Subcutaneous abdominal adipose tissue (tissue), 5 donors: ENCODE measurements at regions not wholly inside any gene's neighbourhood (a gene's known extent, or its start where the extent isn't known, plus 50 kb on each side); places are given as distances from the start of the nearest gene placed in this dataset.

ENCODE experiments used
- H3K27ac ChIP-seq: one replicate; pipeline ENCODE4 v1.7.0; 2013; ENCODE audit warnings: low read depth, mild to moderate bottlenecking, inconsistent platforms, low read length, moderate library complexity
- H3K27me3 ChIP-seq, 5 donors: one replicate each; pipeline ENCODE4 v1.7.0; 2013; ENCODE audit warnings: low read length in 5 of 5, inconsistent platforms in 1 of 5; ENCODE audit not compliant: control insufficient read depth in 5 of 5, insufficient read depth in 4 of 5
- H3K36me3 ChIP-seq, 5 donors: one replicate each; pipeline ENCODE4 v1.7.0; 2013; ENCODE audit warnings: low read length in 5 of 5; ENCODE audit not compliant: control insufficient read depth in 5 of 5, insufficient read depth in 5 of 5
- H3K4me1 ChIP-seq, 5 donors: one replicate each; pipeline ENCODE4 v1.7.0; 2013; ENCODE audit warnings: low read length in 5 of 5, mild to moderate bottlenecking in 3 of 5, moderate library complexity in 1 of 5; ENCODE audit not compliant: control insufficient read depth in 5 of 5, insufficient read depth in 5 of 5
- H3K4me3 ChIP-seq, 5 donors: one replicate each; pipeline ENCODE4 v1.7.0; 2013; ENCODE audit warnings: low read length in 5 of 5, low read depth in 1 of 5
- H3K9ac ChIP-seq, 5 donors: one replicate each; pipeline ENCODE4 v1.7.0; 2013; ENCODE audit warnings: low read length in 5 of 5, mild to moderate bottlenecking in 4 of 5, moderate library complexity in 3 of 5
- H3K9me3 ChIP-seq, 5 donors: one replicate each; pipeline ENCODE4 v1.7.0; 2013; ENCODE audit warnings: low read length in 5 of 5; ENCODE audit not compliant: control insufficient read depth in 5 of 5
- donor health status: healthy.
- donor health status: healthy.
- donor health status: healthy.
- donor health status: healthy.
- donor health status: healthy.

DNA sequence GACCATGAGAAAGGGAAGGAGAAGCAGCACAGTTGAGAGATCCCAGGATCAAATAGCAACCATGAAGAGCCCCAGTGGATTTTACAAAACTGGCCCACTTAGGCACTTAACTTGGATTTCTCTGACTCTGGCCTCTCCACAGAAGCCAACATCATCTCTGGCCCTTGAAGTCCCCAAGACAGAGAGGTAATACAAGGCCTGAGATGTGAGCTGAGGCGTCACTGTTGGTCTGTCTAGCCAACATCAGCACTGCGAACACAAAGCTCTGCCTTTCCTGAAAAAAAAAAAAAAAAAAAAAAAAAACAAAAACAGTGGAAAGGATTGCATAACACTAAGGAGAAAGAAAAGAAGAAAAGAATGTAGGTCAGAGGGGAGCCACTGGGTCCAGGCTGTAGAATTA lies 378.3 kb downstream of the BRINP1 start:
- Histone ChIP-seq H3K27ac (no peak overlapping the region), H3K27me3 (no peaks in the 10 kb centered on the region), H3K36me3 (no peaks in the 10 kb centered on the region), H3K9ac (no peak overlapping the region), H3K9me3 (no peaks in the 10 kb centered on the region), H3K4me3 (no peak overlapping the region), H3K4me1 (peaks cover 0 to 8% (median 0%) of the 10 kb centered on the region in 5 donors)

DNA sequence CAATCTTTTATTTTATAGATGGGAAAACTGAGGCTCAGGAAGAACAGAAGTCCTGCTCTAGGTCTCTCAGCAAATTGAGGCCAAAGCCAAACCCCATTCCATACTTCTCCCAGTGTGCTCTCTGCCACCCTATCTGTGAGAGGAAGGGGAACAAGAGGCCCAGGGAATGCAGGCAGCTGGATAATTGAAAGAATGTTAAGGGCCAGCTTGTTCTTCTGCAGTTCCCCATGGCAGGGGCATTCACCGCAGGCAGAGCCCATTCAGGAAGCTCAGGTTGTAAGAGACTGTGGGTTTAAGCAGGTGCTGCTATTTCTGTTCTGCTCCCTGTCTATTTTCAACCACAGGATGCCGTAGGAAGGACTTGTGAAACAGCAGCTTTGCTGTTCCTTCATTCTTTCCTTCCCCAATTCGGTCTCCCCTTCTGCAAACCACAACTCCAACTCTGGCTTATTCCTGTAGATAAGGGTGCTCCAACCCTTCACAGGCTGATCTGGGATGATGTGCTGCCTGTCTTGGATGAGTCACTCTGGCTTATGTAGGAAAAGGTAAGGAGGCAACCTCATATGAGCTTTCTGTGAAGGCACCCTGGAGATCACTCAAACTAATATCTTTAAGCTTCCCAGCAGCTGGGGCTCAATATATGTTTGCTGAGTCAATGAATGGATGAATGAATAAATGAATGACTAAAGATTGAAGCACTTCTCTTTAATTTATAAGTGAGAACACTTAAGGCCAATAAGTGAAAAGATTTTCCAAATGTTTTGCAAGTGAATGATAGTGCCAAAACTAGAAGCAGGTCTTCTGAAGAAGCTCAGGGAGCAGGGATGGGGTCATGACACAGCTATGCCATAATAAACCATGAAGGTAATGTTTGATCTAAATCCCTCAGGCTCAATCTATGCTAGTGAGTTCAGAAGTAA lies 377.6 kb downstream of the BRINP1 start:
- H3K4me1 ChIP-seq: peaks cover 0 to 8% (median 0%) of the 10 kb centered on the region in 5 donors
- H3K9me3 ChIP-seq: no peaks in the 10 kb centered on the region
- no peak overlapping the region for H3K4me3 ChIP-seq
- H3K36me3 ChIP-seq: no peaks in the 10 kb centered on the region
- H3K27ac ChIP-seq: no peak overlapping the region
- H3K27me3 ChIP-seq: no peaks in the 10 kb centered on the region
- no peak overlapping the region for H3K9ac ChIP-seq

DNA sequence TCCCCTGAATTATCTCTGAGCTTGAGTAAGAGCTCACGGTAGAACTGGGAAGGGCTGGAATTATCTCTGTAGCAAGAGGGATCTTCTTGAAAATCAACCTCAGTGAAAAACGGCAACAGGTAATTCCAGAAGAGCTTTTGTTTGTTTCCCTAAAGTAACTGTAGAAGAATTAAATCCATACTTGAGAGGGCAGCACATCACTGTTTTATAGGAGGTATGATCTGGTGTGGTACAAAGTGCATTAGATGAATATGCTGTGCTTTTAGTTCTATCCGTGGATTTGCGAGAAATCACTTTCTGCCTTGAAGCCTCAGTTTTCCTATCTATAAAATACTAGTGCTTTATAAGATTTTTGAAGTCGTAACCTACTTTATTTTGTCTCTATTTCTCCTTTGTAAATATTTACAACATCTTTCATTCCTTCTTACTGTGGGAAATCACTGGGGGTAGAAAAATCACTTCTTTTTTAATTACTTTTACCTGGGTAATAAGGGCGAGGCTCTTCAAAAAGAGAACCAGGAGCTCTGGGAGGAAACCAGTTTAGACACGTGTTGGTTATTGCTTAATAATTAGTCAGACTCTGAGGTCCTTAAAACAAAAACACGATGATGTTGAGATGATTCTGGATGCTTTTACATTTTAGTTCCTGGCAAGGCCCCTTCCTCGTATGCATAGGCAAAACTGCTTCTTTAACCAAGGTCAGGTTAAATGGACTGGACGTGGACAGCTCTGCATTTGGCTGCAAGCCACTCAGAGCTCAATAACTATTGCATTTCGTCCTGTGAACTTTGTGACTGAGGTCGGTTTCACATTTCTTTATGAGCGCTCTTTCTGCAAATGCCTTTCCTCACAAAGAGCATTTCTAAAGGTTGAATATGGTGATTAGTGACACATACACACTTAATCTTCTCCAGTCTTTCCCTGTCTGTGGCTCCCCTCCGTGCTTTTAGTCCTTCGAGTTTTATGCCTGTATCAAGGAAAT lies 376.1 kb downstream of the BRINP1 start:
- H3K9ac ChIP-seq: no peak overlapping the region
- peaks cover 0 to 8% (median 0%) of the 10 kb centered on the region in 5 donors for H3K4me1 ChIP-seq
- no peak overlapping the region for H3K27ac ChIP-seq

DNA sequence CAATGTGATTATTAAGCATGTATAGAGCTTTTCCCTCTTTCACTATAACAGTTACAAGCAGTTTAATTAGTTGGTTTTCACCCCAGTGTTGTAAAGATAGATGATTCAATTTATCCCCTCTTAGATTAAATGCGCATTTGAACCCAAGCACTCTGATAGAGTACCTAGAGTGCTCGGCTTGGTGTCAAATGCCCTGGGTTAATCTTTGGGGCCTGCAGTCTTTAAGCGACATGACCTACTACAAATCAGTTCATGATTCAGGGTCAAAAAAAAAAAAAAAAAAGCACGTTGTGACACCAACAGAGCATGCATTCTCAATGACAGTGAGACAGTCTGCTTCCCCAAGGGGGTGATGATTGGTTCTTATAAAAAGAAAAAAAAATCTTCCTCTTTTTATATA lies 375.3 kb downstream of the BRINP1 start:
- H3K27ac ChIP-seq: no peak overlapping the region
- H3K36me3 ChIP-seq: no peaks in the 10 kb centered on the region
- no peaks in the 10 kb centered on the region for H3K27me3 ChIP-seq
- H3K9ac ChIP-seq: no peak overlapping the region
- no peaks in the 10 kb centered on the region for H3K9me3 ChIP-seq
- no peak overlapping the region for H3K4me3 ChIP-seq
- H3K4me1 ChIP-seq: peaks cover 0 to 8% (median 0%) of the 10 kb centered on the region in 5 donors

More for the DNA sequence above, 376.1 kb downstream of the BRINP1 start:
- Histone ChIP-seq H3K9me3 (no peaks in the 10 kb centered on the region), H3K36me3 (no peaks in the 10 kb centered on the region), H3K4me3 (no peak overlapping the region), H3K27me3 (no peaks in the 10 kb centered on the region)

DNA sequence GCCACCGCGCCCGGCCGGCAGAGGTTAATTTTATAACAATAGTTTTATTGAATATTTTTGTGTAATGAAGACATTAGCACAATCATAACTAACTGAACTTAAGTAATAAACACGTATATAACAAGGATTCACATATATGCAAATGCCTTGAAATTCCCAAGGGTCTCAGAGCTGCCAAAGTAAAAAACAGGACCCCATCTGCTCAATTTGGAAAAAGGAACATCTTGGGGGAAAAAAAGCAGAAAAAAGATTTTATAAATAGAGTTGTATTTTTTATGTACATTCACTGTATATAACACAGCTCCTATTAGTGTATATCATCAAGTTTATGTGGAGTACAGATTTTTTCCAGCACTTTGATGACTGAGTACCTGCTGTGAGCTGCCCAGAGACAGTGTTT lies 366.7 kb downstream of the BRINP1 start:
- no peak overlapping the region for H3K9ac ChIP-seq
- no peaks in the 10 kb centered on the region for H3K27me3 ChIP-seq
- H3K9me3 ChIP-seq: no peaks in the 10 kb centered on the region
- H3K27ac ChIP-seq: no peak overlapping the region
- no peaks in the 10 kb centered on the region for H3K36me3 ChIP-seq
- peaks cover 0 to 12% (median 0%) of the 10 kb centered on the region in 5 donors for H3K4me1 ChIP-seq
- no peak overlapping the region for H3K4me3 ChIP-seq

DNA sequence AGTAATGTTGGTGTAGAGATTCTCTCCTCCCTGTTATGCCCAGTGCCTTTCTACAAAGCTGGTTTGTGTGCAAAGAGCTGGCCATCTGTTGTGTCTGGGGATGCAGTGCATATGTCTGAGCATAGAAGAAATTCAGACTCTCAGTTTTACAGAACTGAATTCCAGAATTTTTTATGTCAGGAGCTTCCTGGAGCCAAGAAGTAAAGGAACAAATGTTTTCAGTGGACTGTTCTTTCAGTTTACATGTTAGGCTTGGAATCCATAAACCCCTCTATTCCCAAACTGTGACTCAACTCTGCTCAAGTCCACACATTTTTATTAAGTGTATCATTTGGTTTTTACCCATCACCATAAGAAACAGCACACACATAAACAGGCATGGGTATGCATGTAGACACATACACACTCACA lies 366.0 kb downstream of the BRINP1 start:
- H3K4me3 ChIP-seq: no peak overlapping the region
- H3K27ac ChIP-seq: no peak overlapping the region
- no peaks in the 10 kb centered on the region for H3K27me3 ChIP-seq
- H3K9ac ChIP-seq: no peak overlapping the region
- H3K36me3 ChIP-seq: no peaks in the 10 kb centered on the region
- H3K9me3 ChIP-seq: no peaks in the 10 kb centered on the region
- peaks cover 0 to 12% (median 0%) of the 10 kb centered on the region in 5 donors for H3K4me1 ChIP-seq

DNA sequence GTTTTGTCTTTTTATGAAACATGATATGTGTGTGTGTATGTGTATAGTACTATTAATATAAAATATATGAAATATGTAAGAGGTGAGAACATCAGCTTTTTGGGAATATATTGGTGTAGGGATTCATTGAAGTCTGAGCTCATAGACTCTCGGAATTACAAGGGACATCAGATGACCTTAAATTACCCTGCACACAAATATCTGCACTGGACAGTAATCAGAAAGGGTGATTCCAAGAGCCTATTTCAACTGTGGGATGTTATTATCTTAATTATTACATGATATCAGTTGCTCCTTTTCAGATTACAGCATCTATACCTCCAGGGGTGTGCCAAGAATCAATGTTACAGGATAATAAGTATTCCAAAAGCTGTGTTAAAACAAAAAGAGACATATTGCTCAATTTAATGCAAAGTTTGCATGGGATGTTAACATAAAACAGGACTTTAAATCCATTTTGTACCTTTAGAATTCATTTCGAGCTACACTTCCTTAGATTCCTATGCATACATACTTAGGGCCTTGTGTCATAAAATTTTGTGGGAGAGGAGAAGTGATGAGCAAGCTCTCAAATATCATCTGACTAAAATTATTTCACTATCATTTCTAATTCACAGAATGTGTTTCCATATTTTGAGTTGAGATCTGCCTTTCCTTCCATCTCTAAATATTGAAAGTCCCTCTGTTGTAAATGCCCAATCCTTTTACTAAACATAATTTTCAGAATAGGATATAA lies 365.2 kb downstream of the BRINP1 start:
- Histone ChIP-seq H3K27me3 (no peaks in the 10 kb centered on the region), H3K36me3 (no peaks in the 10 kb centered on the region), H3K27ac (no peak overlapping the region), H3K9me3 (no peaks in the 10 kb centered on the region), H3K4me3 (no peak overlapping the region), H3K4me1 (peaks cover 0 to 12% (median 0%) of the 10 kb centered on the region in 5 donors), H3K9ac (no peak overlapping the region)

DNA sequence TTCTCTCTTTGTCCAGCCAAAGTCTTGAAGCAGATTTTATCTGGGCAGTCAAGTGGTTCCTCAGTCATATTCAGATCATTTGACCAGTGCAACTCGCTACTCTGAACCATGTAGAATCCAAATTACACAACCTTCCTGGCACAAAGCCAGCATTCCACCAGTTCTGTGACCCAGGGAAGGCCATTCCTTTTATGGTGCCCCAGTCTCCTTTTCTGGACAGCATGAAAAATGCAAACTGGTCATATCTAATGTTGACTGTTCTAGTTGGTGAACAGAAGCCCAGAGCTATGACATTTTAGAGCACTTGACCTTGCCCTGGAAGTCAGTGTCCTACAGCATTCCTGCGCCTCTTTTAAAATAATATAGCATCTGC lies 364.6 kb downstream of the BRINP1 start:
- H3K27me3 ChIP-seq: no peaks in the 10 kb centered on the region
- no peak overlapping the region for H3K9ac ChIP-seq
- peaks cover 0 to 12% (median 0%) of the 10 kb centered on the region in 5 donors for H3K4me1 ChIP-seq
- H3K9me3 ChIP-seq: no peaks in the 10 kb centered on the region
- H3K36me3 ChIP-seq: no peaks in the 10 kb centered on the region
- H3K27ac ChIP-seq: no peak overlapping the region
- H3K4me3 ChIP-seq: no peak overlapping the region

DNA sequence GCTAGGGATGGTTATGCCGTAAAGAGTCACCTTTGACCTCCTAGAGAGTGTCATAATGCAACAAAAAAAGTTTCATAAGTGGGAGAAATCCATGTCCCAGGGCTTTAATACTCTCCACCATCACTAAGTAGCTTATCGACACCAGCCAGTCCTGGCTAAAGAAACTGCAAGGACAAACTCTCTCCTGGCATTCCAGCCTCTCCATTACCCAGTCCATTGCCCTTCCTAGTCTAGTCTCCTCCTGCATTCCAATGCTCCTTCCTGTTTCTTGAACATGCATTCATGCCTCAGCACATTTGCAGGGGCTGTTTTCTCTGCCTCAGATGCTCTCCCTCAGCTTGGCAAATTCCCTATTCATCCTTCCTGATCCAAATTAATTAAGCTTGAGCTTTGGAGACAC lies 364.1 kb downstream of the BRINP1 start:
- no peak overlapping the region for H3K27ac ChIP-seq
- no peak overlapping the region for H3K9ac ChIP-seq
- no peak overlapping the region for H3K4me3 ChIP-seq
- H3K9me3 ChIP-seq: no peaks in the 10 kb centered on the region
- no peaks in the 10 kb centered on the region for H3K36me3 ChIP-seq
- peaks cover 0 to 12% (median 0%) of the 10 kb centered on the region in 5 donors for H3K4me1 ChIP-seq
- H3K27me3 ChIP-seq: no peaks in the 10 kb centered on the region
